H1 (cell line): ENCODE measurements at regions not wholly inside any gene's neighbourhood (a gene's known extent, or its start where the extent isn't known, plus 50 kb on each side); places are given as distances from the start of the nearest gene placed in this dataset.

Source experiments
- CTCF ChIA-PET: fragments of 300-600 bp; sonication (Branson Sonifier 250); formaldehyde crosslinking; loops from one replicate; lab custom pipeline; 2021; ENCODE audit not compliant: partially characterized antibody; lab: Charles Lee
- POLR2A ChIA-PET: fragments of 300-600 bp; sonication (Branson Sonifier 250); formaldehyde crosslinking; loops from one replicate; lab custom pipeline; 2021; ENCODE audit warnings: inconsistent platforms; ENCODE audit not compliant: partially characterized antibody; lab: Charles Lee
- DNase-seq, 2 experiments: peaks; one replicate each; pipeline versions ENCODE4 v3.0.0 to v3.0.0-alpha.2; 2010 to 2022; ENCODE audit warnings: low spot score in 2 of 2, low read depth in 1 of 2, mixed read lengths in 1 of 2
- FAIRE-seq: peaks from 2 replicates; lab custom pipeline; 2011; peaks lifted over from hg19 to GRCh38; lab: Jason Lieb, UNC
- H2AFZ ChIP-seq: 2 replicates; pipeline ENCODE4 v1.8.1; 2012; ENCODE audit warnings: low read length, inconsistent platforms
- H2AK5ac ChIP-seq: 2 replicates; pipeline ENCODE4 v1.6.1; 2013; ENCODE audit warnings: low read depth, low read length
- H2BK120ac ChIP-seq: replicated peaks from 2 replicates; pipeline ENCODE3; 2013; ENCODE audit warnings: low read depth, low read length, inconsistent platforms
- H2BK12ac ChIP-seq: 2 replicates; pipeline ENCODE4 v1.6.1; 2013; ENCODE audit warnings: low read depth, low read length
- H2BK15ac ChIP-seq: 2 replicates; pipeline ENCODE4 v1.6.1; 2013; ENCODE audit warnings: low read length
- H2BK20ac ChIP-seq: 2 replicates; pipeline ENCODE4 v1.6.1; 2013; ENCODE audit warnings: low read length
- H2BK5ac ChIP-seq: 2 replicates; pipeline ENCODE4 v1.6.1; 2013; ENCODE audit warnings: low read depth, low read length
- H3K14ac ChIP-seq: 2 replicates; pipeline ENCODE4 v1.6.1; 2013; ENCODE audit warnings: inconsistent platforms; ENCODE audit not compliant: insufficient read length
- H3K18ac ChIP-seq: 2 replicates; pipeline ENCODE4 v1.6.1; 2013; ENCODE audit warnings: low read length; ENCODE audit errors: extremely low read depth
- H3K23ac ChIP-seq: 2 replicates; pipeline ENCODE4 v1.6.1; 2013; ENCODE audit warnings: inconsistent platforms; ENCODE audit not compliant: insufficient read length
- H3K23me2 ChIP-seq: 2 replicates; pipeline ENCODE4 v1.6.1; 2013; ENCODE audit warnings: low read depth, low read length
- H3K27ac ChIP-seq: 2 replicates; pipeline ENCODE4 v1.6.1; 2011; ENCODE audit warnings: low read depth, low read length, inconsistent platforms
- H3K27me3 ChIP-seq, 4 experiments: replicated peaks in 1 of 4; 1 replicate in 1 of 4; 2 replicates in 3 of 4; pipeline versions ENCODE4 v1.6.1 to v1.8.1; 2011 to 2013; ENCODE audit warnings: low read length in 3 of 4, mild to moderate bottlenecking in 3 of 4, inconsistent platforms in 2 of 4, mixed read lengths in 2 of 4, moderate library complexity in 1 of 4; ENCODE audit not compliant: control insufficient read depth in 3 of 4, insufficient read depth in 3 of 4; ENCODE audit errors: extremely low read depth in 1 of 4
- H3K36me3 ChIP-seq, 4 experiments: 2 replicates each; pipeline versions ENCODE4 v1.6.1 to v1.8.1; 2011 to 2013; ENCODE audit warnings: mild to moderate bottlenecking in 4 of 4, low read length in 3 of 4, moderate library complexity in 2 of 4, control low read depth in 1 of 4, inconsistent platforms in 1 of 4; ENCODE audit not compliant: insufficient read depth in 4 of 4, control insufficient read depth in 2 of 4
- H3K4ac ChIP-seq: replicated peaks from 2 replicates; pipeline ENCODE3; 2013; ENCODE audit warnings: low read length, low read depth, mixed read lengths, inconsistent platforms; ENCODE audit not compliant: insufficient read length
- H3K4me1 ChIP-seq, 4 experiments: replicated peaks in 1 of 4; 1 replicate in 1 of 4; 2 replicates in 3 of 4; pipeline versions ENCODE4 v1.6.1 to v1.8.1; 2011 to 2013; ENCODE audit warnings: low read length in 3 of 4, inconsistent platforms in 2 of 4, mixed read lengths in 1 of 4; ENCODE audit not compliant: insufficient read depth in 4 of 4, control insufficient read depth in 3 of 4
- H3K4me2 ChIP-seq, 2 experiments: 2 replicates each; pipeline versions ENCODE4 v1.6.1 to v1.8.1; 2011 to 2013; ENCODE audit warnings: low read depth in 2 of 2, low read length in 2 of 2, control low read depth in 1 of 2, inconsistent platforms in 1 of 2, mild to moderate bottlenecking in 1 of 2; ENCODE audit not compliant: insufficient read depth in 1 of 2
- H3K4me3 ChIP-seq, 4 experiments: fragments of 200-600, 300-600 bp in 1 of 4; sonication (generic), shearing (Covaris generic), sonication (Bioruptor Twin) in 1 of 4; 2 replicates each; pipeline versions ENCODE4 v1.5.1 to v1.8.1; 2011 to 2016; ENCODE audit warnings: low read length in 4 of 4, low read depth in 3 of 4, control low read depth in 2 of 4, inconsistent platforms in 2 of 4, mild to moderate bottlenecking in 2 of 4, mixed read lengths in 1 of 4, moderate library complexity in 1 of 4; ENCODE audit not compliant: insufficient read depth in 2 of 4; ENCODE audit errors: extremely low read depth in 1 of 4
- H3K56ac ChIP-seq: replicated peaks from 2 replicates; pipeline ENCODE3; 2013; ENCODE audit warnings: low read depth, mild to moderate bottlenecking, mixed read lengths, low read length, inconsistent platforms; ENCODE audit not compliant: insufficient read length
- H3K79me1 ChIP-seq: 2 replicates; pipeline ENCODE4 v1.6.1; 2013; ENCODE audit warnings: low read depth, low read length, control low read depth
- H3K79me2 ChIP-seq, 2 experiments: 2 replicates each; pipeline versions ENCODE4 v1.6.1 to v1.8.1; 2012 to 2013; ENCODE audit warnings: low read length in 2 of 2, mild to moderate bottlenecking in 2 of 2, inconsistent platforms in 1 of 2; ENCODE audit not compliant: insufficient read depth in 2 of 2, control insufficient read depth in 1 of 2
- H3K9ac ChIP-seq, 4 experiments: replicated peaks in 1 of 4; 1 replicate in 1 of 4; 2 replicates in 3 of 4; pipeline versions ENCODE4 v1.6.1 to v1.8.1; 2011 to 2013; ENCODE audit warnings: low read depth in 3 of 4, low read length in 3 of 4, control low read depth in 2 of 4, mild to moderate bottlenecking in 2 of 4, moderate library complexity in 2 of 4, inconsistent platforms in 1 of 4; ENCODE audit errors: extremely low read depth in 1 of 4
- H3K9me3 ChIP-seq, 2 experiments: 2 replicates each; pipeline versions ENCODE4 v1.6.1 to v1.8.1; 2012 to 2013; ENCODE audit warnings: mild to moderate bottlenecking in 2 of 2, moderate library complexity in 2 of 2, control low read depth in 1 of 2, inconsistent platforms in 1 of 2, low read depth in 1 of 2, low read length in 1 of 2, mixed read lengths in 1 of 2; ENCODE audit not compliant: insufficient read depth in 2 of 2
- H4K20me1 ChIP-seq, 2 experiments: replicated peaks in 1 of 2; 2 replicates each; pipeline versions ENCODE3 to v1.8.1; 2011 to 2013; ENCODE audit warnings: inconsistent platforms in 2 of 2, low read length in 2 of 2, mild to moderate bottlenecking in 1 of 2; ENCODE audit not compliant: insufficient read depth in 2 of 2, control insufficient read depth in 1 of 2
- H4K5ac ChIP-seq: 2 replicates; pipeline ENCODE4 v1.6.1; 2013; ENCODE audit warnings: low read length, low read depth, mixed read lengths, inconsistent platforms; ENCODE audit not compliant: insufficient read length
- H4K8ac ChIP-seq: 2 replicates; pipeline ENCODE4 v1.8.0; 2013; ENCODE audit warnings: mild to moderate bottlenecking, moderate library complexity, low read length, inconsistent platforms; ENCODE audit not compliant: insufficient read depth; ENCODE audit errors: extremely low read depth
- H4K91ac ChIP-seq: replicated peaks from 2 replicates; pipeline ENCODE3; 2013; ENCODE audit warnings: low read length, mixed read lengths, inconsistent platforms; ENCODE audit not compliant: insufficient read length
- EP300 ChIP-seq, 2 experiments: IDR thresholded peaks; 1 replicate in 1 of 2; 2 replicates in 1 of 2; pipeline ENCODE4 v1.6.1; 2011 to 2012; ENCODE audit warnings: low read depth in 2 of 2, low read length in 2 of 2, mild to moderate bottlenecking in 2 of 2, borderline replicate concordance in 1 of 2, inconsistent platforms in 1 of 2, moderate library complexity in 1 of 2
- MAX ChIP-seq: IDR thresholded peaks from 2 replicates; pipeline ENCODE4 v1.6.1; 2012; ENCODE audit warnings: inconsistent platforms
- PHF8 ChIP-seq: fragments of 200-600 bp; sonication (generic); conservative IDR thresholded peaks from 2 replicates; pipeline ENCODE4 v1.7.1; 2012; ENCODE audit warnings: low read depth, mild to moderate bottlenecking, inconsistent platforms, low read length, moderate library complexity
- POLR2AphosphoS5 ChIP-seq: IDR thresholded peaks from 2 replicates; pipeline ENCODE4 v1.6.1; 2011; ENCODE audit warnings: low read depth, low read length
- SP1 ChIP-seq: IDR thresholded peaks from 2 replicates; pipeline ENCODE4 v1.6.1; 2011; ENCODE audit warnings: low read depth, low read length
- TAF1 ChIP-seq: IDR thresholded peaks from 2 replicates; pipeline ENCODE4 v1.6.1; 2011; ENCODE audit warnings: mild to moderate bottlenecking, low read depth, low read length
- YY1 ChIP-seq: IDR thresholded peaks from 2 replicates; pipeline ENCODE4 v1.6.1; 2011; ENCODE audit warnings: low read depth, mild to moderate bottlenecking, low read length
- WGBS, 2 experiments: shearing (Covaris generic) in 1 of 2; methylation state at CpG; one replicate each; pipeline versions ENCODE4 v1.1.6 to v1.1.7; 2013 to 2015; ENCODE audit warnings: low lambda C conversion rate in 2 of 2, mixed read lengths in 2 of 2, inconsistent platforms in 1 of 2, low coverage in 1 of 2, missing lambda C conversion rate in 1 of 2; ENCODE audit not compliant: insufficient replicate concordance in 2 of 2, insufficient coverage in 1 of 2, insufficient read length in 1 of 2; ENCODE audit errors: extremely low coverage in 1 of 2, missing lambda C conversion rate in 1 of 2; 5-methylcytosine and 5-hydroxymethylcytosine counted together

- POLR2A ChIA-PET = no interaction called here
- H3K23ac ChIP-seq = no peak overlapping the region
- no peaks in the 10 kb centered on the region; the same call in 1 of the 2 replicates for H3K23me2 ChIP-seq
- no peak overlapping the region for H3K18ac ChIP-seq
- H3K79me2 ChIP-seq = no peaks in the 10 kb centered on the region
- DNase-seq = no peak
- no peak overlapping the region for H2BK5ac ChIP-seq
- no peak overlapping the region for H2BK20ac ChIP-seq
- no peaks in the 10 kb centered on the region for H4K20me1 ChIP-seq
- H3K4me1 ChIP-seq = no peaks in the 10 kb centered on the region
- H3K4me2 ChIP-seq = no peak overlapping the region
- no peak overlapping the region for H3K27ac ChIP-seq
- no peaks in the 10 kb centered on the region for H3K36me3 ChIP-seq
- no peak overlapping the region for H3K56ac ChIP-seq
- WGBS, 2 experiments = 81% methylated on average over 2 of the region's 2 CpGs; no CpG with 5 or more reads in 1 of the 2 experiments
- no peaks in the 10 kb centered on the region for H3K9me3 ChIP-seq
- H3K79me1 ChIP-seq = no peaks in the 10 kb centered on the region
- no peak overlapping the region for H2AFZ ChIP-seq
- H4K91ac ChIP-seq = no peak overlapping the region
- no peak overlapping the region for H3K4ac ChIP-seq
- H4K5ac ChIP-seq = no peak overlapping the region
- no peak for TF ChIP-seq PHF8
- no peak for TF ChIP-seq SP1
- TF ChIP-seq TAF1 = no peak
- TF ChIP-seq YY1 = no peak
- TF ChIP-seq MAX = no peak
- TF ChIP-seq EP300 (IDR thresholded peaks at IDR 0.05; ENCODE audit: borderline replicate concordance in 1 of 2, low read depth in 2 of 2, low read length in 2 of 2) = no peak
- no peak for TF ChIP-seq POLR2AphosphoS5
- FAIRE-seq = no peak
- CTCF ChIA-PET = interaction anchor here (0.7 kb wide), 1 partner anchor 42 kb away, joined by 4 read pairs; no protein-coding TSS in a partner anchor
- H2BK120ac ChIP-seq = no peak overlapping the region
- H3K9ac ChIP-seq = no peak overlapping the region
- H4K8ac ChIP-seq = no peak overlapping the region
- H3K4me3 ChIP-seq = no peak overlapping the region
- no peak overlapping the region for H3K14ac ChIP-seq
- H2BK15ac ChIP-seq = no peak overlapping the region
- no peak overlapping the region for H2AK5ac ChIP-seq
- peaks cover 0 to 1% (median 0%) of the 10 kb centered on the region in 4 experiments; a peak in 1 of 7 replicates for H3K27me3 ChIP-seq
- H2BK12ac ChIP-seq = no peak overlapping the region
Measured at GRCh38 chr2:147740211-147740927, 104.5 kb upstream of the ACVR2A start.
